Gastrocnemius medialis (tissue), 4 donors: ENCODE measurements at regions not wholly inside any gene's neighbourhood (a gene's known extent, or its start where the extent isn't known, plus 50 kb on each side); places are given as distances from the start of the nearest gene placed in this dataset.
A peak's percentile ranks its signal among the peaks of the same experiment; 100 is the strongest.

Experiments
- ATAC-seq, 2 donors: fragments of 150-250 bp; one replicate each; pipeline ENCODE4 v1.9.1; 2016
- DNase-seq, 2 donors: peaks; one replicate each; pipeline ENCODE4 v3.0.0-alpha.2; 2019
- H3K27ac ChIP-seq, 4 donors: fragments of 200-600 bp; sonication (generic); 1 replicate in 1 of 4; 2 replicates in 3 of 4; pipeline ENCODE4 v1.5.1; 2016 to 2018; ENCODE audit warnings: mild to moderate bottlenecking in 2 of 4, moderate library complexity in 1 of 4
- H3K27me3 ChIP-seq, 3 donors: fragments of 200-600 bp; sonication (generic) in 2 of 3; 1 replicate in 1 of 3; 2 replicates in 2 of 3; pipeline versions ENCODE4 v1.5.1 to v1.6.0; 2016 to 2019; ENCODE audit warnings: mild to moderate bottlenecking in 1 of 3, moderate library complexity in 1 of 3
- H3K36me3 ChIP-seq, 2 donors: fragments of 200-600 bp; sonication (generic) in 1 of 2; one replicate each; pipeline ENCODE4 v1.5.1; 2017 to 2018
- H3K4me1 ChIP-seq, 2 donors: fragments of 200-600 bp; sonication (generic) in 1 of 2; one replicate each; pipeline ENCODE4 v1.5.1; 2016 to 2017; ENCODE audit warnings: mild to moderate bottlenecking in 2 of 2
- H3K4me3 ChIP-seq, 4 donors: fragments of 200-600 bp; sonication (generic) in 3 of 4; 1 replicate in 1 of 4; 2 replicates in 3 of 4; pipeline ENCODE4 v1.5.1; 2016 to 2019; ENCODE audit warnings: mild to moderate bottlenecking in 2 of 4
- H3K9me3 ChIP-seq, 3 donors: fragments of 200-600 bp; sonication (generic) in 2 of 3; 1 replicate in 1 of 3; 2 replicates in 2 of 3; pipeline ENCODE4 v1.5.1; 2016 to 2019
- CTCF ChIP-seq, 5 experiments: fragments of 450-650 bp in 3 of 5; fragments of 200-600 bp in 2 of 5; sonication (generic) in 2 of 5; IDR thresholded peaks in 4 of 5; conservative IDR thresholded peaks in 1 of 5; 1 replicate in 4 of 5; 2 replicates in 1 of 5; pipeline ENCODE4 v1.5.1; 2016 to 2019; ENCODE audit warnings: antibody characterized with exemption in 5 of 5, mild to moderate bottlenecking in 3 of 5, moderate library complexity in 3 of 5
- POLR2A ChIP-seq, 2 donors: fragments of 450-650 bp; IDR thresholded peaks; one replicate each; pipeline ENCODE4 v1.6.1; 2017; ENCODE audit warnings: antibody characterized with exemption in 2 of 2, mild to moderate bottlenecking in 2 of 2, moderate library complexity in 2 of 2
- in situ Hi-C, 4 donors: fragments of 200-750 bp; cut with MboI; loops; one replicate each; pipeline versions ENCODE4 v1.15.0 to v1.8.0; 2017; ENCODE audit warnings: low sequenced_read_pairs in 4 of 4
- intact Hi-C: fragments of 100-400 bp; cut with DNase I; formaldehyde crosslinking; loops from one replicate; pipeline ENCODE4 v1.15.1; 2023; ENCODE audit warnings: low total_unique reads

- TF ChIP-seq CTCF (IDR thresholded peaks at IDR 0.05 in 4 of 5, conservative IDR thresholded peaks at IDR 0.05 in 1 of 5), result no peak
- TF ChIP-seq POLR2A (IDR thresholded peaks at IDR 0.05), result no peak
- Histone ChIP-seq H3K4me3 (no peak overlapping the region), H3K9me3 (no peaks in the 10 kb centered on the region), H3K36me3 (no peaks in the 10 kb centered on the region), H3K4me1 (no peaks in the 10 kb centered on the region), H3K27me3 (no peaks in the 10 kb centered on the region), H3K27ac (no peak overlapping the region)
- DNase-seq (no peak), ATAC-seq (no peak)
- in situ Hi-C loops (no loop called here), intact Hi-C loops (no loop called here)
These were observed 188.1 kb upstream of the PLET1 start for GRCh38 chr11:112448806-112449205.

GRCh38 chr11:112451250-112451649 lies 190.6 kb upstream of the PLET1 start:
- intact Hi-C loops (no loop called here), in situ Hi-C loops (no loop called here)
- Histone ChIP-seq H3K36me3 (no peaks in the 10 kb centered on the region), H3K4me3 (no peak overlapping the region), H3K27ac (no peak overlapping the region), H3K27me3 (no peaks in the 10 kb centered on the region), H3K4me1 (no peaks in the 10 kb centered on the region), H3K9me3 (no peaks in the 10 kb centered on the region)
- ATAC-seq, result no peak
- no peak for DNase-seq
- TF ChIP-seq CTCF (IDR thresholded peaks at IDR 0.05 in 4 of 5, conservative IDR thresholded peaks at IDR 0.05 in 1 of 5) (no peak), POLR2A (IDR thresholded peaks at IDR 0.05) (no peak)

- DNase-seq (peak in 1 of 2 donors; percentile 17), ATAC-seq (no peak)
- H3K4me1 ChIP-seq, result no peaks in the 10 kb centered on the region
- H3K36me3 ChIP-seq, result no peaks in the 10 kb centered on the region
- in situ Hi-C loops, result no loop called here
- no peaks in the 10 kb centered on the region for H3K9me3 ChIP-seq
- no peak overlapping the region for H3K4me3 ChIP-seq
- H3K27me3 ChIP-seq, result no peaks in the 10 kb centered on the region
- intact Hi-C loops, result loop anchor here (1.0 kb wide), 1 partner anchor 164 kb away; no protein-coding TSS in a partner anchor
- no peak overlapping the region for H3K27ac ChIP-seq
- TF ChIP-seq POLR2A (IDR thresholded peaks at IDR 0.05) (no peak), CTCF (IDR thresholded peaks at IDR 0.05 in 4 of 5, conservative IDR thresholded peaks at IDR 0.05 in 1 of 5) (peak in 3 of 5 experiments; percentile 19 to 38 (median 28))
These were observed 193.2 kb upstream of the PLET1 start for GRCh38 chr11:112453601-112454577.

- Histone ChIP-seq H3K4me3 (no peak overlapping the region), H3K27ac (no peak overlapping the region), H3K27me3 (no peaks in the 10 kb centered on the region), H3K9me3 (no peaks in the 10 kb centered on the region), H3K4me1 (peaks cover 0 to 3% of the 10 kb centered on the region in 2 donors), H3K36me3 (no peaks in the 10 kb centered on the region)
- no peak for DNase-seq
- TF ChIP-seq CTCF (IDR thresholded peaks at IDR 0.05 in 4 of 5, conservative IDR thresholded peaks at IDR 0.05 in 1 of 5) (no peak), POLR2A (IDR thresholded peaks at IDR 0.05) (no peak)
- in situ Hi-C loops (no loop called here), intact Hi-C loops (loop anchor here (1.0 kb wide), 1 partner anchor 165 kb away; no protein-coding TSS in a partner anchor)
- ATAC-seq, result no peak
These were observed 194.2 kb upstream of the PLET1 start for GRCh38 chr11:112454841-112455240.
